MM.1S (cell line): ENCODE measurements at regions not wholly inside any gene's neighbourhood (a gene's known extent, or its start where the extent isn't known, plus 50 kb on each side); places are given as distances from the start of the nearest gene placed in this dataset.

Experiments
- EZH2 ChIP-seq: fragments of 300-600 bp; sonication (generic); optimal IDR thresholded peaks from 2 replicates; pipeline ENCODE3; 2017; ENCODE audit warnings: low read depth, mild to moderate bottlenecking, antibody characterized with exemption, low read length, mixed read lengths
- EZH2phosphoT487 ChIP-seq: fragments of 300-600 bp; sonication (generic); IDR thresholded peaks from 2 replicates; pipeline ENCODE4 v1.6.1; 2018; ENCODE audit warnings: antibody characterized with exemption, low read length
- TF ChIP-seq, protein P1 (sequence below): fragments of 300-600 bp; sonication (generic); IDR thresholded peaks from 2 replicates; pipeline ENCODE4 v1.5.1; 2016; ENCODE audit warnings: antibody characterized with exemption, low read length, mixed read lengths

DNA sequence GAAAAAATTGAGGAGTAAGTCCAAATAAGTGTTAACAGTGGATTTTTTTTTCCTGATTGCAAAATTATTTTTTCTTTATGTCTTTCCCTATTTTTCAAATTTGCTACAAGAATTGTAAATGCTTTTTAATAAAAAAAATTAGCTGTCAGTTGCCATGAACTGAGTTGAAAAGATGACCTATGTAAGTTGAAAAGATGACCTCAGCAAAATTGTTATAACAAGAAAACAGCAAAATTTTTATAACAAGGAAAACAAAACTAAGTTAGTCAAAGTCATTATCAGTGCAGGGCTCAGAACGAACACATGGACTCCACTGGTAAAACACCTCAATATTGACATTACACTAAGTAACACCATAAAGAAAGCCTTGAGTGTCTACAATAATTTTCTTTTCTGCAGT is 207.0 kb upstream of the HDDC2 start:
- no peak for TF ChIP-seq EZH2phosphoT487
- TF ChIP-seq, protein P1, sequence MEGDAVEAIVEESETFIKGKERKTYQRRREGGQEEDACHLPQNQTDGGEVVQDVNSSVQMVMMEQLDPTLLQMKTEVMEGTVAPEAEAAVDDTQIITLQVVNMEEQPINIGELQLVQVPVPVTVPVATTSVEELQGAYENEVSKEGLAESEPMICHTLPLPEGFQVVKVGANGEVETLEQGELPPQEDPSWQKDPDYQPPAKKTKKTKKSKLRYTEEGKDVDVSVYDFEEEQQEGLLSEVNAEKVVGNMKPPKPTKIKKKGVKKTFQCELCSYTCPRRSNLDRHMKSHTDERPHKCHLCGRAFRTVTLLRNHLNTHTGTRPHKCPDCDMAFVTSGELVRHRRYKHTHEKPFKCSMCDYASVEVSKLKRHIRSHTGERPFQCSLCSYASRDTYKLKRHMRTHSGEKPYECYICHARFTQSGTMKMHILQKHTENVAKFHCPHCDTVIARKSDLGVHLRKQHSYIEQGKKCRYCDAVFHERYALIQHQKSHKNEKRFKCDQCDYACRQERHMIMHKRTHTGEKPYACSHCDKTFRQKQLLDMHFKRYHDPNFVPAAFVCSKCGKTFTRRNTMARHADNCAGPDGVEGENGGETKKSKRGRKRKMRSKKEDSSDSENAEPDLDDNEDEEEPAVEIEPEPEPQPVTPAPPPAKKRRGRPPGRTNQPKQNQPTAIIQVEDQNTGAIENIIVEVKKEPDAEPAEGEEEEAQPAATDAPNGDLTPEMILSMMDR = no peak
- TF ChIP-seq EZH2 = no peak
